ENCODE measurements at regions not wholly inside any gene's neighbourhood (a gene's known extent, or its start where the extent isn't known, plus 50 kb on each side); places are given as distances from the start of the nearest gene placed in this dataset.

GRCh38 chr11:104487046-104487806 lies 323.3 kb upstream of the PDGFD start:
- Histone ChIP-seq H3K27me3 (no peaks in the 10 kb centered on the region), H3K4me3 (no peak overlapping the region), H3K27ac (no peak overlapping the region), H3K9me3 (peaks cover 6 to 44% of the 10 kb centered on the region in 2 donors), H3K36me3 (no peaks in the 10 kb centered on the region), H3K4me1 (no peaks in the 10 kb centered on the region)
- no peak for DNase-seq (ENCODE audit: low spot score)
- TF ChIP-seq, protein P1, sequence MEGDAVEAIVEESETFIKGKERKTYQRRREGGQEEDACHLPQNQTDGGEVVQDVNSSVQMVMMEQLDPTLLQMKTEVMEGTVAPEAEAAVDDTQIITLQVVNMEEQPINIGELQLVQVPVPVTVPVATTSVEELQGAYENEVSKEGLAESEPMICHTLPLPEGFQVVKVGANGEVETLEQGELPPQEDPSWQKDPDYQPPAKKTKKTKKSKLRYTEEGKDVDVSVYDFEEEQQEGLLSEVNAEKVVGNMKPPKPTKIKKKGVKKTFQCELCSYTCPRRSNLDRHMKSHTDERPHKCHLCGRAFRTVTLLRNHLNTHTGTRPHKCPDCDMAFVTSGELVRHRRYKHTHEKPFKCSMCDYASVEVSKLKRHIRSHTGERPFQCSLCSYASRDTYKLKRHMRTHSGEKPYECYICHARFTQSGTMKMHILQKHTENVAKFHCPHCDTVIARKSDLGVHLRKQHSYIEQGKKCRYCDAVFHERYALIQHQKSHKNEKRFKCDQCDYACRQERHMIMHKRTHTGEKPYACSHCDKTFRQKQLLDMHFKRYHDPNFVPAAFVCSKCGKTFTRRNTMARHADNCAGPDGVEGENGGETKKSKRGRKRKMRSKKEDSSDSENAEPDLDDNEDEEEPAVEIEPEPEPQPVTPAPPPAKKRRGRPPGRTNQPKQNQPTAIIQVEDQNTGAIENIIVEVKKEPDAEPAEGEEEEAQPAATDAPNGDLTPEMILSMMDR (IDR thresholded peaks at IDR 0.05): no peak

DNA sequence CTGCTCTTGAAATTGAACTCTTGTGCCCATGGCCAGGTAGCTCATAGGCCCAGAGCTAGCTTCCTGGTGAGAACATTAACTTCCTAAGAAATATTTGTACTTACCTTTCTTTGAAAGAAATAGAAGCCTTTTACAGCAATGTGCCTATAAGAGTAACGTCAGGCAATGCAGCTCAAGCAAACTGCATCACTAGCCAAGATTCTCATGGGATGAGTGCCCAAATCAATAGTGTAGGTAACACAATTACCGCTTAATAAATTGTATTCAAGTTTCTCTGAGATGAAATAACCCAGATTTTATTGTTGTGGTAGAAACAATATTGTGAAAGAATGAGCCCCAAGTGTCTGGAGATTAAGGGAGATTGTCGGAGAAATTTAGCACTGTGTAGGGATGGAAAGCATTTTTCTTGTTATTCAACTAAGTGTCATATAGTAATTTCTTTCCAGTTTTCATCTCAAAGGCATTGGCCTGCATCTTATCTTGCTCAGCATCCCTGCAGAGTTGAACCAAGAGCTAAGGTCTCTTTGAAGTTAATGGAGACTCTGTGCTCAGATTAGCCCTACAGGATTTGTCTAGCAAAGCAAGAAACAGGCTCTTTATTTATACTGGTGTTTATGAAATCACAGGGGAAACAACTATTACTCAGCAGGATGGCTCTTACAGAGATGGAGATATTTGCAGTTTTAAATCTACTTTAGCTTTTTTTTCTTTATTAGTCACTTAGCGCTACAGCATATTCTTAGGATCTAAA lies 321.0 kb upstream of the PDGFD start:
- Histone ChIP-seq H3K27me3 (no peaks in the 10 kb centered on the region), H3K27ac (no peak overlapping the region), H3K36me3 (no peaks in the 10 kb centered on the region), H3K4me1 (no peaks in the 10 kb centered on the region), H3K4me3 (no peak overlapping the region), H3K9me3 (peaks cover 0 to 34% of the 10 kb centered on the region in 2 donors)
- TF ChIP-seq, protein P1 (IDR thresholded peaks at IDR 0.05): no peak
- DNase-seq (ENCODE audit: low spot score): no peak

DNA sequence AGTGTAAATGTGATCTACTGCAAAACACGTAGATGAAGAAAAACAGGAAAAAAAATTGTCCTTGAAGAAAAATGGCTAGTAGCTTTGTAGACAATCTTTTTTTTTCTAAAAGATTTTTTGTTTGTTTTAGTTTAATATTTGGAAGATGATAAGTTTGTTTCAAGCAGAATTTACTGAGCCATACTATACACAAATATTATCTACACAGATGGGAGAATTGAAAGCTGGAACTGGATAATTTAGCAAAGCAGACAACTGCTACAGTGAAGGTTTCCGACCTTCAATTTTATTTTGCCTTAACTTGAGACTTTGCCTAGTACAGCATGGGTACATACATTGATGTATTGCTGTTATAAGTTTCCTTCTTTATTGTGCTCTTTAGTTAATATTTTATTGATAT lies 313.0 kb upstream of the PDGFD start:
- Histone ChIP-seq H3K27ac (no peak overlapping the region), H3K9me3 (peaks cover 0 to under 1% of the 10 kb centered on the region in 2 donors), H3K36me3 (no peaks in the 10 kb centered on the region), H3K4me3 (no peak overlapping the region), H3K27me3 (no peaks in the 10 kb centered on the region), H3K4me1 (no peaks in the 10 kb centered on the region)
- no peak for DNase-seq (ENCODE audit: low spot score)
- TF ChIP-seq, protein P1 (IDR thresholded peaks at IDR 0.05): no peak

- H3K4me3 ChIP-seq: no peak overlapping the region
- no peaks in the 10 kb centered on the region for H3K36me3 ChIP-seq
- TF ChIP-seq, protein P1 (IDR thresholded peaks at IDR 0.05): no peak
- H3K4me1 ChIP-seq: no peaks in the 10 kb centered on the region
- H3K27ac ChIP-seq: no peak overlapping the region
- no peaks in the 10 kb centered on the region for H3K9me3 ChIP-seq
- H3K27me3 ChIP-seq: no peaks in the 10 kb centered on the region
- no peak for DNase-seq (ENCODE audit: low spot score)
These were observed 312.5 kb upstream of the PDGFD start for GRCh38 chr11:104476454-104476853.

DNA sequence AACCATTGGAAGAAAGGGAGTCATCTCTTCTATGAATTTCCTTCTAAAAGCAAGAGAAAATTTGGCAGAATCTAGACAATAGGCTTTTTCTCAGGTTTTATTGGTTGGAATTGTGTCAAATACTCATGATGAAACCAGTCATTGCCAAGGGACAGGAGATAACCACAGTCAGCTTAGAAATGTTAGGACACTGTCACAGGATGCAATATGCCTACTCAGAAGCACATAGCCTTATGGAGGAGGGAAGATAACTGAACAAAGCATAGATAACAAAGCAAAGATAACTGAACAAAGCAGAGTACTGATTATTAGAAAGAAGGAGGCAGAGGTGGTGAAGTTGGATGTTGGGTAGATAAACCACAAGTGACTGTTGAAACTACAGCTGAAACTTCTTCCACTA lies 303.5 kb upstream of the PDGFD start:
- Histone ChIP-seq H3K27ac (no peak overlapping the region), H3K4me3 (no peak overlapping the region), H3K9me3 (no peaks in the 10 kb centered on the region), H3K27me3 (no peaks in the 10 kb centered on the region), H3K4me1 (no peaks in the 10 kb centered on the region), H3K36me3 (no peaks in the 10 kb centered on the region)
- TF ChIP-seq, protein P1 (IDR thresholded peaks at IDR 0.05): no peak
- DNase-seq (ENCODE audit: low spot score): no peak
